Activated CD8-positive, alpha-beta memory T cell treated with anti-CD3 and anti-CD28 coated beads, Interleukin-2, amount 10 ng/mL, durations not matched to agents 7 days and 5 days (primary cell): ENCODE measurements at regions not wholly inside any gene's neighbourhood (a gene's known extent, or its start where the extent isn't known, plus 50 kb on each side); places are given as distances from the start of the nearest gene placed in this dataset.
"Not testable (repeated sequence)": the region's sequence is repeated elsewhere in the genome, so short reads cannot be mapped to it uniquely, and the experiment has no call there.

Source experiments
- ATAC-seq: fragments of 150-1000 bp; cut with Tn5 transposase; one replicate; pipeline ENCODE4 v1.10.0; 2021; ENCODE audit warnings: moderate library complexity
- CTCF ChIA-PET: fragments of 350-600 bp; sonication (Branson Sonifier 250); formaldehyde crosslinking; loops from one replicate; lab custom pipeline; 2021; ENCODE audit warnings: antibody characterized with exemption; lab: Charles Lee
- DNase-seq: peaks from one replicate; pipeline ENCODE4 v3.0.0-alpha.2; 2020
- H3K27ac Mint-ChIP-seq: one replicate; pipeline ENCODE4 v1.8.0; 2021; ENCODE audit warnings: mild to moderate bottlenecking, mixed read lengths
- H3K27me3 Mint-ChIP-seq: one replicate; pipeline ENCODE4 v1.8.0; 2021; ENCODE audit warnings: mixed read lengths
- H3K36me3 Mint-ChIP-seq: one replicate; pipeline ENCODE4 v1.8.0; 2021; ENCODE audit warnings: mild to moderate bottlenecking, mixed read lengths
- H3K4me1 Mint-ChIP-seq: one replicate; pipeline ENCODE4 v1.8.0; 2021; ENCODE audit warnings: mixed read lengths
- H3K4me3 Mint-ChIP-seq: one replicate; pipeline ENCODE4 v1.8.0; 2021; ENCODE audit warnings: mild to moderate bottlenecking, moderate library complexity, mixed read lengths
- H3K9me3 Mint-ChIP-seq: one replicate; pipeline ENCODE4 v1.8.0; 2022; ENCODE audit warnings: low read depth, mixed read lengths

DNA sequence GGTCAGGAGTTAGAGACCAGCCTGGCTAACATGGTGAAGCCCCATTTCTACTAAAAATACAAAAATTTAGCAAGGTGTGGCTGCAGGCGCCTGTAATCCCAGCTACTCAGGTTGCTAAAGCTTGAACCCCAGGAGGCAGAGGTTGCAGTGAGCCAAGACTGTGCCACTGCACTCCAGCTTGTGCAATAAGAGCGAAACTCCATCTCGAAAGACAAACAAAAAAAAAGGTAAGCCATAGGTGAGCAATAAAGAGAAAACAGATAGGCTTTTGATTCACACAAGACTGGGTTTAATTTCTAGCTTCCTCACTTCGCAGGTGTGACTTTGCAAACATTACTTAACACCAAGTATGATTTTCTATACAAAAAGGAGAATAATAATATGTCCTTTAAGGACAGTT is 72.3 kb upstream of the ACBD5 start:
- DNase-seq, result no peak
- CTCF ChIA-PET, result no interaction called here
- ATAC-seq, result no peak
- H3K4me3 Mint-ChIP-seq, result no peak overlapping the region
- peaks cover 9% of the 10 kb centered on the region for H3K27me3 Mint-ChIP-seq
- no peaks in the 10 kb centered on the region for H3K9me3 Mint-ChIP-seq
- H3K27ac Mint-ChIP-seq, result no peak overlapping the region
- H3K36me3 Mint-ChIP-seq, result no peaks in the 10 kb centered on the region
- H3K4me1 Mint-ChIP-seq, result peaks cover 3% of the 10 kb centered on the region

GRCh38 chr10:27311809-27312208 is 71.2 kb upstream of the ACBD5 start:
- H3K27me3 Mint-ChIP-seq, ATAC-seq, CTCF ChIA-PET, DNase-seq, H3K36me3 Mint-ChIP-seq, H3K27ac Mint-ChIP-seq, H3K9me3 Mint-ChIP-seq, H3K4me3 Mint-ChIP-seq, H3K4me1 Mint-ChIP-seq: not testable (repeated sequence)

- H3K36me3 Mint-ChIP-seq, H3K9me3 Mint-ChIP-seq, DNase-seq, H3K4me1 Mint-ChIP-seq, H3K27ac Mint-ChIP-seq, H3K4me3 Mint-ChIP-seq, H3K27me3 Mint-ChIP-seq, ATAC-seq: not testable (repeated sequence)
- CTCF ChIA-PET, result interaction anchor here (0.7 kb wide), 1 partner anchor 75 kb away, joined by 3 read pairs; no protein-coding TSS in a partner anchor
Observed at GRCh38 chr10:27298522-27298850, 57.9 kb upstream of the ACBD5 start.

- H3K36me3 Mint-ChIP-seq, result no peaks in the 10 kb centered on the region
- ATAC-seq, result no peak
- no peak overlapping the region for H3K27ac Mint-ChIP-seq
- peaks cover 3% of the 10 kb centered on the region for H3K4me1 Mint-ChIP-seq
- no peak overlapping the region for H3K4me3 Mint-ChIP-seq
- CTCF ChIA-PET, result interaction anchor here (0.7 to 1.1 kb wide), 2 partner anchors 12 to 74 kb away, joined by 3 to 4 read pairs; no protein-coding TSS in a partner anchor
- H3K27me3 Mint-ChIP-seq, result peaks cover 4% of the 10 kb centered on the region
- DNase-seq, result no peak
- no peaks in the 10 kb centered on the region for H3K9me3 Mint-ChIP-seq
Observed at GRCh38 chr10:27297844-27298521, 57.4 kb upstream of the ACBD5 start.

GRCh38 chr10:27296285-27296684 is 55.7 kb upstream of the ACBD5 start:
- H3K4me1 Mint-ChIP-seq, H3K4me3 Mint-ChIP-seq, ATAC-seq, CTCF ChIA-PET, H3K9me3 Mint-ChIP-seq, H3K27me3 Mint-ChIP-seq, H3K36me3 Mint-ChIP-seq, DNase-seq, H3K27ac Mint-ChIP-seq: not testable (repeated sequence)

- Mint-ChIP-seq H3K4me1 (peaks cover 12% of the 10 kb centered on the region), H3K4me3 (peak overlapping the region; percentile 60), H3K27ac (peak overlapping the region; percentile 52)
- peak; percentile 61 for ATAC-seq
- DNase-seq, H3K27me3 Mint-ChIP-seq, H3K36me3 Mint-ChIP-seq, CTCF ChIA-PET, H3K9me3 Mint-ChIP-seq: not testable (repeated sequence)
Observed at GRCh38 chr10:27291253-27291895, 50.8 kb upstream of the ACBD5 start.
